ENCODE measurements at regions not wholly inside any gene's neighbourhood (a gene's known extent, or its start where the extent isn't known, plus 50 kb on each side); places are given as distances from the start of the nearest gene placed in this dataset.

- Mint-ChIP-seq H3K4me3 (ENCODE audit: low read depth, unreplicated experiment) (no peak overlapping the region), H3K27me3 (ENCODE audit: unreplicated experiment) (no peaks in the 10 kb centered on the region), H3K4me1 (ENCODE audit: low read depth, unreplicated experiment) (peaks cover 22% of the 10 kb centered on the region), H3K9me3 (ENCODE audit: low read depth, unreplicated experiment) (no peaks in the 10 kb centered on the region), H3K27ac (ENCODE audit: unreplicated experiment) (no peak overlapping the region), H3K36me3 (ENCODE audit: insufficient read depth, unreplicated experiment) (no peaks in the 10 kb centered on the region)
- no TSS peak for BruUV-seq (replicated peaks)
- TF ChIP-seq CTCF (IDR thresholded peaks at IDR 0.05; ENCODE audit: unreplicated experiment) = no peak
- no peak for DNase-seq
- intact Hi-C loops (cut with micrococcal nuclease; ENCODE audit: unreplicated experiment) = loop anchor here (10.0 kb wide), 1 partner anchor 186 kb away; no protein-coding TSS in a partner anchor
- CTCF ChIA-PET = interaction anchor here (0.5 kb wide), 1 partner anchor 58 kb away, joined by 3 read pairs; no protein-coding TSS in a partner anchor
These were observed 79.3 kb upstream of the TNS3 start for GRCh38 chr7:47661051-47661714.

DNA sequence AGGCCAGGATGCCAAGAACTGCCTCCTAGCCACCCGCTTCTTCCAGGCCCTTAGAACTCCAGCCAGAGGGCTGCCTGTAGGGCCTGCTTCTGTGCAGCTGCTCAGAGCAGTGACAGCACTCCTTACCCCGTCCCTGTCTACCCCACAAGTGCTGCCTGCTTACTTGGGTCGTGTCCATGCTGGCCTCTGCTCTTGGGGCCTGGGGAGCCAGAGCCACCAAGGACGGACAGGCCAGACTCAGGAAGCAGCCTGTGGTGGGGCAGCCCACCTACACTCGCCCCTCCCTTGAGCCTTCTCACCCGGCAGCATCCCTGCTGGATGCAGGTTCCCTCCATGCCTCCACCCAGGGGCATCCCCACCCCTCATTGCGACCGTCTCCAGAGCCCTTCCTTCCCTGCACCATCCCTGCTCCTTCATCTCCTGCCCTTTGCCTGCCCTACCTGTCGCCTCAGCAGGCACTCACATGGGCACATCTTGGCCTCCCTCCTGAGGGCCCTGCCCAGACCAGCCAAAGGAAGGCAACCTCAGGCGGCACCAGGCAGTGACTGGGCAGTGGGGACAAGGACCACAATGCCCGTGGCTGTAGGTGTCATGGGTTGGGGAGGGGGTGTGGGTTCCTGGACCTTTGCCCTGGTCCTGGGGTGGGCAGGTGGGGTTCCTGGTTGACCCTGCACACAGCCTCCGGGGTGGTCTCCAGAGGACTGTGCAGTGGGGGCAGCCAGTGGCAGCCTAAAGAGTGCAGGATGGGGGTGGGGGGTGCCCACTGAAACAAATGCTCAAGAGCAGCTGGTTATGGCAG lies 78.0 kb upstream of the TNS3 start:
- TF ChIP-seq CTCF (IDR thresholded peaks at IDR 0.05; ENCODE audit: unreplicated experiment) = no peak
- H3K4me1 Mint-ChIP-seq (ENCODE audit: low read depth, unreplicated experiment) = peaks cover 9% of the 10 kb centered on the region
- H3K36me3 Mint-ChIP-seq (ENCODE audit: insufficient read depth, unreplicated experiment) = no peaks in the 10 kb centered on the region
- H3K4me3 Mint-ChIP-seq (ENCODE audit: low read depth, unreplicated experiment) = no peak overlapping the region
- H3K27me3 Mint-ChIP-seq (ENCODE audit: unreplicated experiment) = no peaks in the 10 kb centered on the region
- CTCF ChIA-PET = no interaction called here
- no TSS peak for BruUV-seq (replicated peaks)
- intact Hi-C loops (cut with micrococcal nuclease; ENCODE audit: unreplicated experiment) = loop anchor here (10.0 kb wide), 1 partner anchor 185 kb away; no protein-coding TSS in a partner anchor
- H3K27ac Mint-ChIP-seq (ENCODE audit: unreplicated experiment) = no peak overlapping the region
- no peak for DNase-seq
- H3K9me3 Mint-ChIP-seq (ENCODE audit: low read depth, unreplicated experiment) = no peaks in the 10 kb centered on the region

DNA sequence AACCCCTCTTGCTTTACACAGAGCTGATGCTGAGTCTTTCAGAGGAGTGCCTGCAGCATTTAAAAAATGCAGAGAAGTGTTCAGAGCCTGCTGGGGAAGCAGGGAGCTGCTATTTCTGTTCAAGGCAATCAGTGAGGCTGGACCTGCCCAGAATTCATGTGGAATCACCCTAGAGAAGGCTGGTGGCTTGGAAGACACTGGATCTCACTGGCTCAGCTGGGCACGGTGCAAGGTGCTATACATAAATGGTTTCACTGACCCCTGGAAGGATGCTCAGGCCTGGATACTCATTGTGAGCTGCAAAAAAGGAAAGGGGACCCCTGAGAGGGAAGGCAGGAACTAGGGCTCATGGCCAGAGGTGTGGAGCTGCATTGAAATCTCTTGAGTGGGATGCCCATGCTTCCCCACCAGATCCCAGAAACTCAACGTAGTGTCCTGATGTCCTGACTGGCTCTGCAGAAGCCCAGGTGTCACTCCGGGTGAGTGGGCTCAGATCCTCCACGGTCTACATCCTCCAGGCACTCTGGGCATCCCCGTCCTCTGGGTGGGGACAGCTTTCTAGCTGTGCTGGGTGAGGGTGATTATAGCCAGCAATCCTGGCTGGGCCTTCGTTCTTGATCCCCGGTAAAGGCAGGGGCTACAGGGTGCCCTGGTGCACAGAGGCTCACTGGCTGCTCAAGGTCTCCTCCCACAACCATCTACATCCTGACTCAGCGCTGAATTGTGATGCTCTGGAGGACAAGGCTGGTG lies 77.2 kb upstream of the TNS3 start:
- no peak for TF ChIP-seq CTCF (IDR thresholded peaks at IDR 0.05; ENCODE audit: unreplicated experiment)
- intact Hi-C loops (cut with micrococcal nuclease; ENCODE audit: unreplicated experiment) = no loop called here
- Mint-ChIP-seq H3K36me3 (ENCODE audit: insufficient read depth, unreplicated experiment) (peaks cover 3% of the 10 kb centered on the region), H3K27ac (ENCODE audit: unreplicated experiment) (no peak overlapping the region), H3K4me1 (ENCODE audit: low read depth, unreplicated experiment) (peaks cover 8% of the 10 kb centered on the region), H3K27me3 (ENCODE audit: unreplicated experiment) (no peaks in the 10 kb centered on the region), H3K9me3 (ENCODE audit: low read depth, unreplicated experiment) (no peaks in the 10 kb centered on the region), H3K4me3 (ENCODE audit: low read depth, unreplicated experiment) (no peak overlapping the region)
- CTCF ChIA-PET = no interaction called here
- BruUV-seq (replicated peaks) = no TSS peak
- DNase-seq = no peak

GRCh38 chr7:47657126-47657525 lies 75.2 kb upstream of the TNS3 start:
- intact Hi-C loops (cut with micrococcal nuclease; ENCODE audit: unreplicated experiment) = no loop called here
- no peak for TF ChIP-seq CTCF (IDR thresholded peaks at IDR 0.05; ENCODE audit: unreplicated experiment)
- Mint-ChIP-seq H3K9me3 (ENCODE audit: low read depth, unreplicated experiment) (no peaks in the 10 kb centered on the region), H3K27me3 (ENCODE audit: unreplicated experiment) (no peaks in the 10 kb centered on the region), H3K4me3 (ENCODE audit: low read depth, unreplicated experiment) (no peak overlapping the region), H3K4me1 (ENCODE audit: low read depth, unreplicated experiment) (peaks cover 25% of the 10 kb centered on the region), H3K27ac (ENCODE audit: unreplicated experiment) (no peak overlapping the region), H3K36me3 (ENCODE audit: insufficient read depth, unreplicated experiment) (peaks cover 5% of the 10 kb centered on the region)
- no TSS peak for BruUV-seq (replicated peaks)
- no peak for DNase-seq
- CTCF ChIA-PET = interaction anchor here (0.8 kb wide), 1 partner anchor 27 kb away, joined by 3 read pairs; no protein-coding TSS in a partner anchor
